ENCODE measurements at regions not wholly inside any gene's neighbourhood (a gene's known extent, or its start where the extent isn't known, plus 50 kb on each side); places are given as distances from the start of the nearest gene placed in this dataset.

- TF ChIP-seq MTF1 (CRISPR knock-in tag; IDR thresholded peaks at IDR 0.05) (no peak), ATF7 (IDR thresholded peaks at IDR 0.05) (no peak), ATF7 (CRISPR knock-in tag; IDR thresholded peaks at IDR 0.05) (no peak), ZNF138 (CRISPR knock-in tag; IDR thresholded peaks at IDR 0.05; ENCODE audit: low read depth) (no peak), ARID2 (CRISPR knock-in tag; IDR thresholded peaks at IDR 0.05; ENCODE audit: borderline replicate concordance) (no peak), ZNF331 (CRISPR knock-in tag; IDR thresholded peaks at IDR 0.05) (no peak), HMGXB4 (CRISPR knock-in tag; IDR thresholded peaks at IDR 0.05; ENCODE audit: borderline replicate concordance in 1 of 2, low read depth in 1 of 2) (no peak), RELA (CRISPR knock-in tag; IDR thresholded peaks at IDR 0.05) (no peak), ZNF18 (CRISPR knock-in tag; IDR thresholded peaks at IDR 0.05; ENCODE audit: insufficient replicate concordance) (no peak), CEBPZ (IDR thresholded peaks at IDR 0.05; ENCODE audit: low read length) (no peak), ETV5 (CRISPR knock-in tag; IDR thresholded peaks at IDR 0.05; ENCODE audit: borderline replicate concordance) (no peak), ZFP82 (CRISPR knock-in tag; IDR thresholded peaks at IDR 0.05; ENCODE audit: borderline replicate concordance) (no peak)
- TF ChIP-seq, protein P1, sequence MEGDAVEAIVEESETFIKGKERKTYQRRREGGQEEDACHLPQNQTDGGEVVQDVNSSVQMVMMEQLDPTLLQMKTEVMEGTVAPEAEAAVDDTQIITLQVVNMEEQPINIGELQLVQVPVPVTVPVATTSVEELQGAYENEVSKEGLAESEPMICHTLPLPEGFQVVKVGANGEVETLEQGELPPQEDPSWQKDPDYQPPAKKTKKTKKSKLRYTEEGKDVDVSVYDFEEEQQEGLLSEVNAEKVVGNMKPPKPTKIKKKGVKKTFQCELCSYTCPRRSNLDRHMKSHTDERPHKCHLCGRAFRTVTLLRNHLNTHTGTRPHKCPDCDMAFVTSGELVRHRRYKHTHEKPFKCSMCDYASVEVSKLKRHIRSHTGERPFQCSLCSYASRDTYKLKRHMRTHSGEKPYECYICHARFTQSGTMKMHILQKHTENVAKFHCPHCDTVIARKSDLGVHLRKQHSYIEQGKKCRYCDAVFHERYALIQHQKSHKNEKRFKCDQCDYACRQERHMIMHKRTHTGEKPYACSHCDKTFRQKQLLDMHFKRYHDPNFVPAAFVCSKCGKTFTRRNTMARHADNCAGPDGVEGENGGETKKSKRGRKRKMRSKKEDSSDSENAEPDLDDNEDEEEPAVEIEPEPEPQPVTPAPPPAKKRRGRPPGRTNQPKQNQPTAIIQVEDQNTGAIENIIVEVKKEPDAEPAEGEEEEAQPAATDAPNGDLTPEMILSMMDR (CRISPR knock-in tag; IDR thresholded peaks at IDR 0.05): no peak
Observed at GRCh38 chr2:220332886-220333285, 705.5 kb downstream of the SLC4A3 start.
